ENCODE measurements at regions not wholly inside any gene's neighbourhood (a gene's known extent, or its start where the extent isn't known, plus 50 kb on each side); places are given as distances from the start of the nearest gene placed in this dataset.

- H3K4me3 ChIP-seq (ENCODE audit: low read length): no peak overlapping the region
- no peak for TF ChIP-seq CTCF (IDR thresholded peaks at IDR 0.05; ENCODE audit: insufficient read depth, low read depth, low read length, missing control alignments)
- peak; percentile 98 for DNase-seq (ENCODE audit: low read depth)
Observed at GRCh38 chr14:85437148-85437547, 92.8 kb upstream of the FLRT2 start.

GRCh38 chr14:85438001-85438400 lies 91.9 kb upstream of the FLRT2 start:
- TF ChIP-seq CTCF (IDR thresholded peaks at IDR 0.05; ENCODE audit: insufficient read depth, low read depth, low read length, missing control alignments): no peak
- no peak overlapping the region for H3K4me3 ChIP-seq (ENCODE audit: low read length)
- no peak for DNase-seq (ENCODE audit: low read depth)

- no peak for TF ChIP-seq CTCF (IDR thresholded peaks at IDR 0.05; ENCODE audit: insufficient read depth, low read depth, low read length, missing control alignments)
- no peak overlapping the region for H3K4me3 ChIP-seq (ENCODE audit: low read length)
- DNase-seq (ENCODE audit: low read depth): no peak
Observed at GRCh38 chr14:85438481-85438942, 91.4 kb upstream of the FLRT2 start.

- no peak overlapping the region for H3K4me3 ChIP-seq (ENCODE audit: low read length)
- TF ChIP-seq CTCF (IDR thresholded peaks at IDR 0.05; ENCODE audit: insufficient read depth, low read depth, low read length, missing control alignments): no peak
- peak; percentile 89 for DNase-seq (ENCODE audit: low read depth)
Observed at GRCh38 chr14:85439696-85440328, 90.1 kb upstream of the FLRT2 start.

GRCh38 chr14:85441909-85442643 lies 87.9 kb upstream of the FLRT2 start:
- no peak for DNase-seq (ENCODE audit: low read depth)
- H3K4me3 ChIP-seq (ENCODE audit: low read length): no peak overlapping the region
- no peak for TF ChIP-seq CTCF (IDR thresholded peaks at IDR 0.05; ENCODE audit: insufficient read depth, low read depth, low read length, missing control alignments)

- no peak for TF ChIP-seq CTCF (IDR thresholded peaks at IDR 0.05; ENCODE audit: insufficient read depth, low read depth, low read length, missing control alignments)
- H3K4me3 ChIP-seq (ENCODE audit: low read length): no peak overlapping the region
- DNase-seq (ENCODE audit: low read depth): peak; percentile 73
Observed at GRCh38 chr14:85442996-85443395, 86.9 kb upstream of the FLRT2 start.
